ENCODE measurements at regions not wholly inside any gene's neighbourhood (a gene's known extent, or its start where the extent isn't known, plus 50 kb on each side); places are given as distances from the start of the nearest gene placed in this dataset.

DNA sequence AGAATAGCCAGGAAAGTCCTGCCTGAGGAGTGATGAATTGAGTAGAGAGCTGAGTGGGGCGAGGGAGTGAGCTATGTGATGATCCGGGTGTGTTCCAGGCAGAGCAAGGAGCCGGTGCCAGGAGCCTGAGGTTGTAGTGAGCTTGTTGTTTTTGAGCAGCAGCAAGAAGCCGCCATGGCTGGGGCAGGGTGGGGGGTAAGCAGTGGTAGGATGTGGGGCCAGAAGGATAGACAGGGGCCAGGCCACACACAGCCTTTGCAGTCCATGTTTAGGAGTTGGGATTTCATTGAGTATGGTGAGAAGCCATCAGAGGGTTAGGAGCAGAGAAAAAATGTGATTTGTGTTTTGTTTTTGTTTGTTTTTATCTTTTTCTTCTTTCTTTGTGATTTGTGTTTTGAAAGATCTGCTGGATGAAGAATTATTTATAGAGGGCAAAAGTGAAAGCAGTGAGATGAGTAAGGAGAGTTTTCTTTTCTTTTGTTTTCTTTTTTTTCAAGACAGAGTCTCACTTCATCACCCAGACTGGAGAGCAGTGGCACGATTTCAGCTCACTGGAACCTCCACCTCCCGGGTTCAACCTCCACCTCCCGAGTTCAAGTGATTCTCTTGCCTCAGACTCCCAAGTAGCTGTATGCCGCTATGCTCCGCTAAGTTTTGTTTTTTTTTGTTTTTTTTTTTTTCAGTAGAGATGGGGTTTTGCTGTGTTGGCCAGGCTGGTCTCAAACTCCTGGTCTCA is 92.3 kb upstream of the BCAT1 start:
- TF ChIP-seq, protein P1, sequence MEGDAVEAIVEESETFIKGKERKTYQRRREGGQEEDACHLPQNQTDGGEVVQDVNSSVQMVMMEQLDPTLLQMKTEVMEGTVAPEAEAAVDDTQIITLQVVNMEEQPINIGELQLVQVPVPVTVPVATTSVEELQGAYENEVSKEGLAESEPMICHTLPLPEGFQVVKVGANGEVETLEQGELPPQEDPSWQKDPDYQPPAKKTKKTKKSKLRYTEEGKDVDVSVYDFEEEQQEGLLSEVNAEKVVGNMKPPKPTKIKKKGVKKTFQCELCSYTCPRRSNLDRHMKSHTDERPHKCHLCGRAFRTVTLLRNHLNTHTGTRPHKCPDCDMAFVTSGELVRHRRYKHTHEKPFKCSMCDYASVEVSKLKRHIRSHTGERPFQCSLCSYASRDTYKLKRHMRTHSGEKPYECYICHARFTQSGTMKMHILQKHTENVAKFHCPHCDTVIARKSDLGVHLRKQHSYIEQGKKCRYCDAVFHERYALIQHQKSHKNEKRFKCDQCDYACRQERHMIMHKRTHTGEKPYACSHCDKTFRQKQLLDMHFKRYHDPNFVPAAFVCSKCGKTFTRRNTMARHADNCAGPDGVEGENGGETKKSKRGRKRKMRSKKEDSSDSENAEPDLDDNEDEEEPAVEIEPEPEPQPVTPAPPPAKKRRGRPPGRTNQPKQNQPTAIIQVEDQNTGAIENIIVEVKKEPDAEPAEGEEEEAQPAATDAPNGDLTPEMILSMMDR (conservative IDR thresholded peaks at IDR 0.05 in 1 of 2, IDR thresholded peaks at IDR 0.05 in 1 of 2; ENCODE audit: extremely low read depth in 1 of 2, insufficient read depth in 1 of 2, low read depth in 1 of 2, low read length in 2 of 2), result no peak
- no peak for TF ChIP-seq EZH2 (IDR thresholded peaks at IDR 0.05; ENCODE audit: borderline replicate concordance, low read length)
